Colonic mucosa (tissue), 4 donors: ENCODE measurements at regions not wholly inside any gene's neighbourhood (a gene's known extent, or its start where the extent isn't known, plus 50 kb on each side); places are given as distances from the start of the nearest gene placed in this dataset.

Experiments used
- DNase-seq: peaks from one replicate; pipeline ENCODE4 v3.0.0-alpha.2; 2020
- H3K27ac ChIP-seq: fragments of 200-600 bp; one replicate; pipeline ENCODE4 v1.8.0; 2021
- H3K27me3 ChIP-seq: fragments of 200-600 bp; one replicate; pipeline ENCODE4 v1.8.0; 2021
- H3K36me3 ChIP-seq: fragments of 200-600 bp; one replicate; pipeline ENCODE4 v1.8.0; 2021
- H3K4me1 ChIP-seq: fragments of 200-600 bp; one replicate; pipeline ENCODE4 v1.8.0; 2021; ENCODE audit warnings: mild to moderate bottlenecking
- H3K4me3 ChIP-seq: fragments of 200-600 bp; one replicate; pipeline ENCODE4 v1.8.0; 2021
- H3K9ac ChIP-seq, 2 donors: one replicate each; pipeline ENCODE4 v1.7.0; 2013; ENCODE audit warnings: control low read depth in 2 of 2, low read depth in 2 of 2, low read length in 2 of 2
- H3K9me3 ChIP-seq: fragments of 200-600 bp; one replicate; pipeline ENCODE4 v1.8.0; 2021
- CTCF ChIP-seq: fragments of 200-600 bp; IDR thresholded peaks from one replicate; pipeline ENCODE4 v1.8.0; 2022; ENCODE audit warnings: antibody characterized with exemption, mild to moderate bottlenecking
- intact Hi-C: fragments of 100-400 bp; cut with DNase I; formaldehyde crosslinking; loops from one replicate; pipeline ENCODE4 v1.14.1; 2022
- donor health status: healthy.
- donor health status: DM: no; HTN: no; CAD: no.
- donor health status: DM: no; HTN: no; CAD: no.

GRCh38 chr7:49425277-49425818, 348.1 kb upstream of the VWC2 start:
- H3K27ac ChIP-seq, result no peak overlapping the region
- H3K9ac ChIP-seq, result no peak overlapping the region
- no peak for TF ChIP-seq CTCF
- DNase-seq, result no peak
- no peaks in the 10 kb centered on the region for H3K27me3 ChIP-seq
- no peak overlapping the region for H3K4me3 ChIP-seq
- no peaks in the 10 kb centered on the region for H3K4me1 ChIP-seq
- no peaks in the 10 kb centered on the region for H3K9me3 ChIP-seq
- no peaks in the 10 kb centered on the region for H3K36me3 ChIP-seq
- intact Hi-C loops, result no loop called here

GRCh38 chr7:49432254-49432653, 341.2 kb upstream of the VWC2 start:
- H3K4me1 ChIP-seq, result no peaks in the 10 kb centered on the region
- no peak for TF ChIP-seq CTCF
- no peak overlapping the region for H3K9ac ChIP-seq
- DNase-seq, result no peak
- no peaks in the 10 kb centered on the region for H3K9me3 ChIP-seq
- no peak overlapping the region for H3K27ac ChIP-seq
- H3K4me3 ChIP-seq, result no peak overlapping the region
- H3K27me3 ChIP-seq, result no peaks in the 10 kb centered on the region
- intact Hi-C loops, result no loop called here
- H3K36me3 ChIP-seq, result no peaks in the 10 kb centered on the region

GRCh38 chr7:49433794-49434193, 339.6 kb upstream of the VWC2 start:
- no peak overlapping the region for H3K27ac ChIP-seq
- DNase-seq, result no peak
- no peaks in the 10 kb centered on the region for H3K27me3 ChIP-seq
- no peak for TF ChIP-seq CTCF
- H3K36me3 ChIP-seq, result no peaks in the 10 kb centered on the region
- no peaks in the 10 kb centered on the region for H3K4me1 ChIP-seq
- intact Hi-C loops, result no loop called here
- no peak overlapping the region for H3K9ac ChIP-seq
- H3K4me3 ChIP-seq, result no peak overlapping the region
- H3K9me3 ChIP-seq, result no peaks in the 10 kb centered on the region

- intact Hi-C loops, result no loop called here
- Histone ChIP-seq H3K27ac (no peak overlapping the region), H3K36me3 (no peaks in the 10 kb centered on the region), H3K4me1 (no peaks in the 10 kb centered on the region), H3K9me3 (no peaks in the 10 kb centered on the region), H3K4me3 (no peak overlapping the region), H3K9ac (no peak overlapping the region), H3K27me3 (no peaks in the 10 kb centered on the region)
- DNase-seq, result no peak
- TF ChIP-seq CTCF, result no peak
These were observed 338.6 kb upstream of the VWC2 start for GRCh38 chr7:49434846-49435245.

GRCh38 chr7:49438281-49438680, 335.2 kb upstream of the VWC2 start:
- no peak for DNase-seq
- intact Hi-C loops, result no loop called here
- Histone ChIP-seq H3K27me3 (no peaks in the 10 kb centered on the region), H3K36me3 (no peaks in the 10 kb centered on the region), H3K4me3 (no peak overlapping the region), H3K9ac (no peak overlapping the region), H3K27ac (no peak overlapping the region), H3K9me3 (no peaks in the 10 kb centered on the region), H3K4me1 (no peaks in the 10 kb centered on the region)
- TF ChIP-seq CTCF, result no peak

GRCh38 chr7:49443515-49443914, 329.9 kb upstream of the VWC2 start:
- TF ChIP-seq CTCF, result no peak
- H3K36me3 ChIP-seq, result no peaks in the 10 kb centered on the region
- intact Hi-C loops, result no loop called here

More at GRCh38 chr7:49443515-49443914, 329.9 kb upstream of the VWC2 start:
- no peak overlapping the region for H3K27ac ChIP-seq
- DNase-seq, result no peak
- H3K9ac ChIP-seq, result no peak overlapping the region
- no peaks in the 10 kb centered on the region for H3K4me1 ChIP-seq
- H3K9me3 ChIP-seq, result no peaks in the 10 kb centered on the region
- H3K4me3 ChIP-seq, result no peak overlapping the region
- H3K27me3 ChIP-seq, result no peaks in the 10 kb centered on the region
